MCF 10A (cell line): ENCODE measurements at regions not wholly inside any gene's neighbourhood (a gene's known extent, or its start where the extent isn't known, plus 50 kb on each side); places are given as distances from the start of the nearest gene placed in this dataset.
"Not testable (repeated sequence)": the region's sequence is repeated elsewhere in the genome, so short reads cannot be mapped to it uniquely, and the experiment has no call there.

Experiments used
- BruUV-seq: library from RNA; stranded (reverse); fragments of 400-500 nt; replicated peaks from 2 replicates; lab custom pipeline; 2021; lab: Mats Ljungman, UMichigan
- CTCF ChIA-PET: fragments of 300-600 bp; sonication (Branson Sonifier 250); formaldehyde crosslinking; extraction: SDS; loops from one replicate; lab custom pipeline; 2021; ENCODE audit warnings: antibody characterized with exemption, inconsistent platforms; lab: Yijun Ruan, JAX
- POLR2A ChIA-PET: fragments of 300-600, 350-650 bp; sonication (Branson Sonifier 250); formaldehyde crosslinking; extraction: SDS; loops from one replicate; lab custom pipeline; 2020; ENCODE audit warnings: antibody characterized with exemption, inconsistent platforms; lab: Yijun Ruan, JAX
- DNase-seq: peaks from one replicate; pipeline ENCODE4 v3.0.0-alpha.2; 2018; ENCODE audit not compliant: unreplicated experiment
- H3K27ac Mint-ChIP-seq: one replicate; pipeline ENCODE4 v1.8.0; 2022; ENCODE audit warnings: mild to moderate bottlenecking, low read depth, mixed read lengths; ENCODE audit not compliant: unreplicated experiment
- H3K27me3 Mint-ChIP-seq: one replicate; pipeline ENCODE4 v1.8.0; 2022; ENCODE audit warnings: mixed read lengths; ENCODE audit not compliant: insufficient read depth, unreplicated experiment
- H3K36me3 Mint-ChIP-seq: one replicate; pipeline ENCODE4 v1.8.0; 2022; ENCODE audit warnings: mild to moderate bottlenecking, moderate library complexity, mixed read lengths; ENCODE audit not compliant: insufficient read depth, unreplicated experiment
- H3K4me1 Mint-ChIP-seq: one replicate; pipeline ENCODE4 v1.8.0; 2022; ENCODE audit warnings: mixed read lengths; ENCODE audit not compliant: insufficient read depth, unreplicated experiment
- H3K4me3 Mint-ChIP-seq: one replicate; pipeline ENCODE4 v1.8.0; 2022; ENCODE audit warnings: mild to moderate bottlenecking, moderate library complexity, mixed read lengths; ENCODE audit not compliant: unreplicated experiment
- H3K9me3 Mint-ChIP-seq: one replicate; pipeline ENCODE4 v1.8.0; 2022; ENCODE audit warnings: mixed read lengths; ENCODE audit not compliant: unreplicated experiment
- intact Hi-C: fragments of 100-400 bp; cut with micrococcal nuclease; formaldehyde crosslinking; loops from 2 replicates; pipeline ENCODE4 v1.14.1; 2022
- TF ChIP-seq, protein P1 (sequence below): fragments of 200-600 bp; IDR thresholded peaks from one replicate; pipeline ENCODE4 v1.8.0; 2022; ENCODE audit warnings: antibody characterized with exemption, mild to moderate bottlenecking; ENCODE audit not compliant: unreplicated experiment

DNA sequence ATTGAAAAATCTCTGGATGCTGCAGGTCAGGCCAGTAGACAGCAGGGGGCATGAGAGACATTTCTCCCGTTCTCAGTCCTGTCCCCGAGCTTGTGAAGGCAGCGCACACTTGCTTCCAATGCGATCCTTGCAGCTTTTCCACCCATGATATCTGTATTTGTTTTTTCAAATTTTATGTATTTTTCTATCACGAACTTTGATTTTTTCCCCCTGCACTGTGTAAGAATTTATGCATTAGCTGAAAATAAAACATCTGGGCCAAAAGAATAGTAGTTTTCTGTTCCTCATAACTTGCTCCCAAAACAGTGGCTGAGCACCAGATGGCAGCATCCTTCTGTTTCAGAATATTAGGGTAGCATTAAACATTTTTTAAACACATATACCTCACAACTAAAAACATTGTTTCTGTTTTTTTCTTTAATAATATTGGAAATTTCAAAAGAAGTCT lies 90.9 kb upstream of the PABPC3 start:
- not testable (repeated sequence) for H3K27me3 Mint-ChIP-seq, BruUV-seq, H3K36me3 Mint-ChIP-seq, H3K9me3 Mint-ChIP-seq, H3K27ac Mint-ChIP-seq
- intact Hi-C loops = loop anchor here (1.0 to 5.0 kb wide), 3 partner anchors 32 to 282 kb away; partner anchors contain the start of gene MTMR6
- ChIA-PET CTCF (interaction anchor here (0.6 to 3.1 kb wide), 23 partner anchors 9 to 431 kb away, joined by 3 to 42 read pairs (median 4); no protein-coding TSS in a partner anchor), POLR2A (interaction anchor here (0.6 to 0.7 kb wide), 2 partner anchors 62 to 101 kb away, joined by 3 to 4 read pairs; no protein-coding TSS in a partner anchor)
- peak overlapping the region; percentile 15 for H3K4me3 Mint-ChIP-seq
- peak; percentile 48 for DNase-seq
- peaks cover 15% of the 10 kb centered on the region for H3K4me1 Mint-ChIP-seq
- TF ChIP-seq, protein P1, sequence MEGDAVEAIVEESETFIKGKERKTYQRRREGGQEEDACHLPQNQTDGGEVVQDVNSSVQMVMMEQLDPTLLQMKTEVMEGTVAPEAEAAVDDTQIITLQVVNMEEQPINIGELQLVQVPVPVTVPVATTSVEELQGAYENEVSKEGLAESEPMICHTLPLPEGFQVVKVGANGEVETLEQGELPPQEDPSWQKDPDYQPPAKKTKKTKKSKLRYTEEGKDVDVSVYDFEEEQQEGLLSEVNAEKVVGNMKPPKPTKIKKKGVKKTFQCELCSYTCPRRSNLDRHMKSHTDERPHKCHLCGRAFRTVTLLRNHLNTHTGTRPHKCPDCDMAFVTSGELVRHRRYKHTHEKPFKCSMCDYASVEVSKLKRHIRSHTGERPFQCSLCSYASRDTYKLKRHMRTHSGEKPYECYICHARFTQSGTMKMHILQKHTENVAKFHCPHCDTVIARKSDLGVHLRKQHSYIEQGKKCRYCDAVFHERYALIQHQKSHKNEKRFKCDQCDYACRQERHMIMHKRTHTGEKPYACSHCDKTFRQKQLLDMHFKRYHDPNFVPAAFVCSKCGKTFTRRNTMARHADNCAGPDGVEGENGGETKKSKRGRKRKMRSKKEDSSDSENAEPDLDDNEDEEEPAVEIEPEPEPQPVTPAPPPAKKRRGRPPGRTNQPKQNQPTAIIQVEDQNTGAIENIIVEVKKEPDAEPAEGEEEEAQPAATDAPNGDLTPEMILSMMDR = peak; percentile 36

DNA sequence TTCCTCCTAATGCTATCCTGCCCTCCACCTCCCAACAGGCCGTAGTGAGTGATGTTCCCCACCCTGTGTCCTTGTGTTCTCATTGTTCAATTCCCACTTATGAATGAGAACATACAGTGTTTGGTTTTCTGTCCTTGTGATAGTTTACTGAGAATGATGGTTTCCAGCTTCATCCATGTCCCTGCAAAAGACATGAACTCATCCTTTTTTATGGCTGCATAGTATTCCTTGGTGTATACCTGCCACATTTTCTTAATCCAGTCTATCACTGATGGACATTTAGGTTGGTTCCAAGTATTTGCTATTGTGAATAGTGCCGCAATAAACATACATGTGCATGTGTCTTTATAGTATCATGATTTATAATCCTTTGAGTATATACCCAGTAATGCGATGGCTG lies 88.5 kb upstream of the PABPC3 start:
- CTCF ChIA-PET = interaction anchor here (0.9 to 3.1 kb wide), 5 partner anchors 8 to 334 kb away, joined by 3 to 42 read pairs (median 4); partner anchors contain the start of gene MTMR6
- H3K27ac Mint-ChIP-seq = not testable (repeated sequence)

DNA sequence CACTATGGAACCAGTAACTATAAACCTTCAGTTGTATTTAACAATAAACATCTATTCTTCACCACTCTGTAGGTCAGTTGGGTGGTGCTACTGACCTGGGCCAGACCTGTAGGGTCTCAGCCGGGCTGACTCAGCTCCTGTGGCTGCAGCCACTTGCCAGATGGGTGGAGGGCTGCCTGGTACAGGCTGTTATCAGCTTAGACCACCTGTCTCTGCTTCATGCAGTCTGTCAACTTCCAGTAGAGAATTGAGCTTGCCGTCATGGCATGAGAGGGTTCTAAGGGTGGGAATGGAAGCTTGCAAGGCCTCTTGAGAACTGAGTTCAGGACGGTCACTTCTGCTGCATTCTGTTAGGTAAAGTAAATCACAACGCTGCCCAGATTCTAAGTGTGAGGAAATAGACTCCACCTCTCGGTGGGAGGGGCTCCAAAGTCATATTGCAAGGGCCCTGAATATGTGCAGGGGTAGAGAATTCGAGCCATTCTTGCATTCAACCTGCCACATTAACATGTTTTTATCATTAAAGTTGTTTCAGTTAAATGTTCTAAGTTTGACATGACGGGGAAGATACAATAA lies 81.5 kb upstream of the PABPC3 start:
- POLR2A ChIA-PET, H3K36me3 Mint-ChIP-seq, H3K4me1 Mint-ChIP-seq, BruUV-seq, H3K27ac Mint-ChIP-seq, H3K9me3 Mint-ChIP-seq, DNase-seq, H3K27me3 Mint-ChIP-seq, intact Hi-C loops, H3K4me3 Mint-ChIP-seq: not testable (repeated sequence)
- CTCF ChIA-PET = interaction anchor here (0.6 to 1.7 kb wide), 7 partner anchors 8 to 409 kb away, joined by 3 to 5 read pairs (median 4); no protein-coding TSS in a partner anchor

More for the DNA sequence above, 88.5 kb upstream of the PABPC3 start:
- H3K9me3 Mint-ChIP-seq, H3K4me1 Mint-ChIP-seq, H3K27me3 Mint-ChIP-seq, BruUV-seq, H3K36me3 Mint-ChIP-seq, H3K4me3 Mint-ChIP-seq, DNase-seq, POLR2A ChIA-PET: not testable (repeated sequence)
- intact Hi-C loops = loop anchor here (5.0 kb wide), 1 partner anchor 280 kb away; the partner anchor contains the start of gene MTMR6

DNA sequence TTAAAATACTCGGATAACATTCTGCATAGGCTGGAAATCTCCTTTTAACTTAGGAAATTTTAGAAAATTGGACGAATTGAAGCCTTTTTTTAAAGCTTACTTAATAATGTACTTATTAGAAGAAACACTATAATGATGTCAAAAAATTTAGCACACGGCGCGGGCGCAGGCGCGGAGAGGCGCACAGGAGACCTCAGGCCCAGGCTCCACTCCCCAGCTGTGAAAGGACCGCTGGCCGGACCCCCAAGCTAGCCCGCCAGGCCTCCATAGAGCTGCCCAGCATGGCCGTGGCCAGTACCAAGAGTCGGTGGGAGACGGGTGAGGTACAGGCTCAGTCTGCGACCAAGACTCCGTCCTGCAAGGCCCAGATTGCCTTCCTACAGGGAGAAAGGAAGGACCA lies 78.8 kb upstream of the PABPC3 start:
- POLR2A ChIA-PET, H3K27me3 Mint-ChIP-seq, H3K36me3 Mint-ChIP-seq, H3K27ac Mint-ChIP-seq, DNase-seq, H3K4me1 Mint-ChIP-seq, BruUV-seq, intact Hi-C loops, H3K9me3 Mint-ChIP-seq: not testable (repeated sequence)
- CTCF ChIA-PET = interaction anchor here (0.8 to 1.3 kb wide), 3 partner anchors 12 to 31 kb away, joined by 3 to 6 read pairs (median 3); no protein-coding TSS in a partner anchor
- H3K4me3 Mint-ChIP-seq = peak overlapping the region; percentile 61

DNA sequence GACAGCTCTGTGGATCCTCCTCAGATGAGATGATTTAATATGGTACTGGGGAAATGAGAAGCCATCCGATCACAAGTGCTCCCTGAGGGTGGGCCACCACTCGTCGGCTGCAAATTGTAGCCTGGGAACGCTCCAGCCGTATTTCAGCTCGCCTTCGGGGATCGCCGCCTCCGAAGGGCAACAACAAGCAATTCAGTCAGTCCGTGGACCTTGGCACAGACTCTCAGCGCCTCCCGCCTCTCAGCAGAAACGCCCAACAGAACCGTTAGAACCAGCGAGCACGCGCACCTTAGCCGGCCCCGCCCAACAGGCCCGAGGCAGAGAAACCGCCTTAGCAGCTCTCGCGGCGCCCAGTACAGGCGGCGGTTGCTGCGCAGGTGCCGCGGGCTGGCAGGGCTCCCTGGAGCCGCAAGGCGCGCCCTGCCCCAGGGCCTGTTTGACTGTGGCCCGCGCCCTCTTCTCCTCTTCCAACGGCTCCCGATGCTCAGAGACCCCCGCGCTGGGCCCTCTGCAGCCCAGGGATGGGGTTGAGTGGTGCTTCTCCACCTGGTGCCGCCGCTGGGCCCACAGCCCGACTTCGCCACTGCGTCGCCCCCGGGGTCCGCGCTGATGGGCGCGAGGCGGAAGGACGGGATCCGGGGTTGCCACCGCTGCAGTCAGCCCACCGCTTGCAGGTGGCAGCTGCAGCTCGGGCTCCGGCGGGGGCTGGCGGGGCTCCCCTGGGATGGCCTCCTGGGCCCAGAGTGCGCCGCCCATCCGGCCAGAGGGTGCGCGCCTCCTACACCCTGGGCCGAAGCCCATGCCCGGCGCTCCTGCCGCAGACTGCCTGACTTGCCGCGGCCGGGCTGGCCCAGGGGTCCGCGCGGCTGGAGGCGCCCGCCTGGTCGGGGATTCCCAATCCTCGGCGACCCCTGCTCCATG lies 77.9 kb upstream of the PABPC3 start:
- POLR2A ChIA-PET = not testable (repeated sequence)
- CTCF ChIA-PET = interaction anchor here (1.0 to 1.3 kb wide), 2 partner anchors 17 to 22 kb away, joined by 4 to 6 read pairs; no protein-coding TSS in a partner anchor

More for the DNA sequence above, 77.9 kb upstream of the PABPC3 start:
- peak; percentile 60 for DNase-seq
- H3K9me3 Mint-ChIP-seq, H3K27ac Mint-ChIP-seq, H3K36me3 Mint-ChIP-seq, H3K4me1 Mint-ChIP-seq, BruUV-seq, H3K27me3 Mint-ChIP-seq, intact Hi-C loops: not testable (repeated sequence)
- peak overlapping the region; percentile 61 for H3K4me3 Mint-ChIP-seq
